A549 (cell line): ENCODE measurements at regions not wholly inside any gene's neighbourhood (a gene's known extent, or its start where the extent isn't known, plus 50 kb on each side); places are given as distances from the start of the nearest gene placed in this dataset.

Source experiments
- ATAC-seq, 2 experiments: fragments of 200-7000 bp in 1 of 2; fragments of >200 bp in 1 of 2; cut with Nextera tagmentation in 1 of 2; cut with Tn5 transposase in 1 of 2; 3 replicates each; pipeline versions ENCODE4 v1.8.0 to v1.9.1; 2018 to 2020; ENCODE audit warnings: mild to moderate bottlenecking in 1 of 2, moderate library complexity in 1 of 2
- CTCF ChIA-PET: fragments of 300-600 bp; sonication (Branson Sonifier 250); formaldehyde crosslinking; extraction: SDS; loops from one replicate; lab custom pipeline; 2021; ENCODE audit warnings: antibody characterized with exemption, inconsistent platforms; lab: Yijun Ruan, JAX
- POLR2A ChIA-PET: fragments of 350-600 bp; formaldehyde crosslinking; extraction: SDS; loops from one replicate; lab custom pipeline; 2021; ENCODE audit warnings: antibody characterized with exemption, inconsistent platforms; lab: Yijun Ruan, JAX
- DNase-seq, 2 experiments: peaks; one replicate each; pipeline versions ENCODE4 v3.0.0 to v3.0.0-alpha.2; 2011 to 2016; ENCODE audit warnings: low read depth in 1 of 2, low spot score in 1 of 2
- FAIRE-seq: peaks from 2 replicates; lab custom pipeline; 2011; peaks lifted over from hg19 to GRCh38; lab: Jason Lieb, UNC
- H3K27ac ChIP-seq, 2 experiments: fragments of >200 bp; sonication (Bioruptor Twin); formaldehyde crosslinking; 3 replicates each; pipeline ENCODE4 v1.5.1; 2016 to 2017
- H3K4me1 ChIP-seq: fragments of >200 bp; sonication (Bioruptor Twin); formaldehyde crosslinking; 3 replicates; pipeline ENCODE4 v1.6.1; 2016
- H3K4me2 ChIP-seq: fragments of >200 bp; sonication (Bioruptor Twin); formaldehyde crosslinking; 3 replicates; pipeline ENCODE4 v1.6.1; 2016
- H3K4me3 ChIP-seq: fragments of >200 bp; sonication (Bioruptor Twin); formaldehyde crosslinking; 3 replicates; pipeline ENCODE4 v1.5.1; 2016
- H3K9me3 ChIP-seq: fragments of >200 bp; sonication (Bioruptor Twin); formaldehyde crosslinking; 3 replicates; pipeline ENCODE4 v1.6.1; 2016
- BHLHE40 ChIP-seq: IDR thresholded peaks from 2 replicates; pipeline ENCODE4 v1.6.1; 2012; ENCODE audit warnings: low read depth, low read length, inconsistent platforms
- CBX8 ChIP-seq: fragments of 200-600 bp; sonication (generic); IDR thresholded peaks from 2 replicates; pipeline ENCODE4 v1.6.1; 2016
- CHD4 ChIP-seq: fragments of 200-600 bp; sonication (generic); IDR thresholded peaks from 2 replicates; pipeline ENCODE4 v1.6.1; 2016; ENCODE audit warnings: antibody characterized with exemption, mild to moderate bottlenecking, borderline replicate concordance
- EHMT2 ChIP-seq: fragments of 200-600 bp; sonication (generic); IDR thresholded peaks from 2 replicates; pipeline ENCODE4 v1.6.1; 2016; ENCODE audit warnings: antibody characterized with exemption, low read depth, mild to moderate bottlenecking, moderate library complexity
- EP300 ChIP-seq, 2 experiments: fragments of >200 bp; sonication (Bioruptor Twin); formaldehyde crosslinking; IDR thresholded peaks; 2 replicates in 1 of 2; 3 replicates in 1 of 2; pipeline ENCODE4 v1.6.1; 2016 to 2017
- ESRRA ChIP-seq: fragments of 150-350 bp; IDR thresholded peaks from 2 replicates; pipeline ENCODE4 v1.6.1; 2014; ENCODE audit warnings: mild to moderate bottlenecking, low read length, borderline replicate concordance
- HDAC2 ChIP-seq: fragments of 200-600 bp; sonication (generic); IDR thresholded peaks from 2 replicates; pipeline ENCODE4 v1.6.1; 2016
- HOXB5 ChIP-seq: fragments of 250-450 bp; sonication (Bioruptor Pico); IDR thresholded peaks from 2 replicates; pipeline ENCODE4 v1.5.0; 2020; ENCODE audit warnings: mild to moderate bottlenecking, moderate library complexity
- JUN ChIP-seq, 2 experiments: fragments of >200 bp; sonication (Bioruptor Twin); formaldehyde crosslinking; IDR thresholded peaks; 2 replicates in 1 of 2; 3 replicates in 1 of 2; pipeline ENCODE4 v1.6.1; 2016 to 2017
- KDM5A ChIP-seq: fragments of 200-600 bp; sonication (generic); IDR thresholded peaks from 2 replicates; pipeline ENCODE4 v1.6.1; 2016; ENCODE audit warnings: antibody characterized with exemption, mild to moderate bottlenecking
- MAFK ChIP-seq: fragments of 450-650 bp; IDR thresholded peaks from 2 replicates; pipeline ENCODE4 v1.6.1; 2014; ENCODE audit not compliant: partially characterized antibody
- MYC ChIP-seq: IDR thresholded peaks from 2 replicates; pipeline ENCODE4 v1.6.1; 2012; ENCODE audit warnings: mild to moderate bottlenecking, inconsistent platforms, low read length, improper control_type of control experiment, borderline replicate concordance
- RCOR1 ChIP-seq: fragments of 150-350 bp; IDR thresholded peaks from 2 replicates; pipeline ENCODE4 v1.6.1; 2014; ENCODE audit warnings: antibody characterized with exemption, low read length, low read depth
- SREBF2 ChIP-seq: fragments of 450-650 bp; IDR thresholded peaks from 2 replicates; pipeline ENCODE4 v1.6.1; 2014; ENCODE audit warnings: mild to moderate bottlenecking, moderate library complexity
- WGBS: methylation state at CpG from one replicate; pipeline ENCODE4 v1.1.6; 2017; ENCODE audit errors: missing lambda C conversion rate; 5-methylcytosine and 5-hydroxymethylcytosine counted together
- TF ChIP-seq, protein P1 (sequence below): fragments of >200 bp; sonication (Bioruptor Twin); formaldehyde crosslinking; IDR thresholded peaks from 3 replicates; pipeline ENCODE4 v1.6.1; 2016
- TF ChIP-seq, protein P2 (sequence below): fragments of 250-450 bp; sonication (Bioruptor Pico); IDR thresholded peaks from 2 replicates; pipeline ENCODE4 v1.5.0; 2021; ENCODE audit warnings: mild to moderate bottlenecking, moderate library complexity, borderline replicate concordance
- TF ChIP-seq, protein P3 (sequence below): IDR thresholded peaks from 2 replicates; pipeline ENCODE4 v1.6.1; 2012

DNA sequence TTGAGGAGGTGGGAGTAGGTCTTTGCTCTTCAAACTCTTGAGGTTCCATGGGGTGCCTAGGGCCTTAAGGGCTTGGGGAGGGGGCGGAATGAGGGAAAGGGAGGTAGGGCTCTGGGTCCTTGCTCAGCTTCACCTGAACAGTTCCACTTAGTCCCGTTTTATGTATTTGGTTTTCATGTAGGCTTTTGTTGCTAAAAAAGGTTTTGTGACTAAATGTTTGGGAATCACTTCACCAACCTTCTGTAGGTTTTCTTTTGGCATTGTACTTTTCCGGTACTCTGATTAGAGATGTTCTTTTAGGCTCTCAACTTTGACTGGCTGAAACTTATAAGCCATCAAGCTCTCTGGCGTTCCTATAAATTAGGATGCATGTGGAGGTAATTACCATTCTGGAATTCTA, 108.1 kb downstream of the MYCN start (continued):
- no peak for TF ChIP-seq KDM5A
- TF ChIP-seq, protein P1, sequence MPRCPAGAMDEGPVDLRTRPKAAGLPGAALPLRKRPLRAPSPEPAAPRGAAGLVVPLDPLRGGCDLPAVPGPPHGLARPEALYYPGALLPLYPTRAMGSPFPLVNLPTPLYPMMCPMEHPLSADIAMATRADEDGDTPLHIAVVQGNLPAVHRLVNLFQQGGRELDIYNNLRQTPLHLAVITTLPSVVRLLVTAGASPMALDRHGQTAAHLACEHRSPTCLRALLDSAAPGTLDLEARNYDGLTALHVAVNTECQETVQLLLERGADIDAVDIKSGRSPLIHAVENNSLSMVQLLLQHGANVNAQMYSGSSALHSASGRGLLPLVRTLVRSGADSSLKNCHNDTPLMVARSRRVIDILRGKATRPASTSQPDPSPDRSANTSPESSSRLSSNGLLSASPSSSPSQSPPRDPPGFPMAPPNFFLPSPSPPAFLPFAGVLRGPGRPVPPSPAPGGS, result no peak
- TF ChIP-seq, protein P2, sequence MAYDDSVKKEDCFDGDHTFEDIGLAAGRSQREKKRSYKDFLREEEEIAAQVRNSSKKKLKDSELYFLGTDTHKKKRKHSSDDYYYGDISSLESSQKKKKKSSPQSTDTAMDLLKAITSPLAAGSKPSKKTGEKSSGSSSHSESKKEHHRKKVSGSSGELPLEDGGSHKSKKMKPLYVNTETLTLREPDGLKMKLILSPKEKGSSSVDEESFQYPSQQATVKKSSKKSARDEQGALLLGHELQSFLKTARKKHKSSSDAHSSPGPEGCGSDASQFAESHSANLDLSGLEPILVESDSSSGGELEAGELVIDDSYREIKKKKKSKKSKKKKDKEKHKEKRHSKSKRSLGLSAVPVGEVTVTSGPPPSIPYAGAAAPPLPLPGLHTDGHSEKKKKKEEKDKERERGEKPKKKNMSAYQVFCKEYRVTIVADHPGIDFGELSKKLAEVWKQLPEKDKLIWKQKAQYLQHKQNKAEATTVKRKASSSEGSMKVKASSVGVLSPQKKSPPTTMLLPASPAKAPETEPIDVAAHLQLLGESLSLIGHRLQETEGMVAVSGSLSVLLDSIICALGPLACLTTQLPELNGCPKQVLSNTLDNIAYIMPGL (CRISPR knock-in tag), result no peak

DNA sequence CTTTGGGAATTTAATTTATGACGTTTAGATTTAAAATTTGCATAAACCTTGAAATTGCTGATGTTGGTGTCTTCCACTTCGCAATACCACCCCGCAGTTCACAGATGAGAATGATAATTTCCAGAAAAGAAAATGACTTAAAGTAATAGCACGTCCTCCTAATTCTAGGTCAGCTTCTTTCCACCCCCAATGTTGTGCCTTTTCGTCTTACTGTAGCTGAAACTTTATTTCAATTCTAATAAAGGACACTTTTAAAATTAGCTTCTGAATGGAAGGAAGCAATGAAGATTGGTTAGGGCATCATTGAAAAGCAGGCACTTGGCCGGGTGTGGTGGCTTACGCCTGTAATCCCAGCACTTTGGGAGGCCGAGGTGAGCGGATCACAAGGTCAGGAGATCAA, 107.4 kb downstream of the MYCN start:
- Histone ChIP-seq H3K9me3 (no peaks in the 10 kb centered on the region), H3K4me2 (no peak overlapping the region), H3K4me3 (no peak overlapping the region), H3K4me1 (no peaks in the 10 kb centered on the region), H3K27ac (no peak overlapping the region)
- TF ChIP-seq HDAC2 (no peak), MYC (no peak), CHD4 (no peak), ESRRA (no peak), EHMT2 (no peak), RCOR1 (no peak), BHLHE40 (no peak)
- TF ChIP-seq, protein P1, result no peak
- CTCF ChIA-PET, result interaction anchor here (1.2 kb wide), 1 partner anchor 108 kb away, joined by 3 read pairs; no protein-coding TSS in a partner anchor
- FAIRE-seq (no peak), DNase-seq (no peak), ATAC-seq (no peak)
- WGBS, result 26% methylated on average over 9 of the region's 9 CpGs
- POLR2A ChIA-PET, result no interaction called here

DNA sequence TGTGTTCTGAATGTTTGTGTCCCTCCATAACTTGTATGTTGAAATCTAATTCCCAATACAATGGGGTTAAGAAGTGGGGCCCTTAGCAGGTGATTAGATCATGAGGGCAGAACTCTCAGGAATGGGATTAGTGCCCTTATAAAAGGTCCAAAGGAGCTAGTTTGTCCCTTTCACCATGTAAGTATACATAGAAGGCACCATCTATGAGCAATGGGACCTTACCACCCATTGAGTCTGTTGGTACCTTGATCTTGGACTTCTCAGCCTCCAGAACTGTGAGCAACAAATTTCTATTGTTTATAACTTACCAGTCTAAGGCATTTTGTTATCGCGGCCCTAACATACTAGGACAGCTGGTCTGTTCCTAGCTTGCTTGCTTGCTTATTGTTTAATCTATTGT, 106.3 kb downstream of the MYCN start:
- Histone ChIP-seq H3K4me1 (no peaks in the 10 kb centered on the region), H3K27ac (no peak overlapping the region), H3K4me3 (no peak overlapping the region), H3K9me3 (no peaks in the 10 kb centered on the region), H3K4me2 (no peak overlapping the region)
- ChIA-PET POLR2A (no interaction called here), CTCF (no interaction called here)
- TF ChIP-seq EP300 (IDR thresholded peaks at IDR 0.05) (no peak), JUN (IDR thresholded peaks at IDR 0.05) (no peak), HOXB5 (CRISPR knock-in tag) (no peak), CBX8 (no peak), SREBF2 (no peak), MAFK (no peak), EHMT2 (no peak)
- TF ChIP-seq, protein P3, sequence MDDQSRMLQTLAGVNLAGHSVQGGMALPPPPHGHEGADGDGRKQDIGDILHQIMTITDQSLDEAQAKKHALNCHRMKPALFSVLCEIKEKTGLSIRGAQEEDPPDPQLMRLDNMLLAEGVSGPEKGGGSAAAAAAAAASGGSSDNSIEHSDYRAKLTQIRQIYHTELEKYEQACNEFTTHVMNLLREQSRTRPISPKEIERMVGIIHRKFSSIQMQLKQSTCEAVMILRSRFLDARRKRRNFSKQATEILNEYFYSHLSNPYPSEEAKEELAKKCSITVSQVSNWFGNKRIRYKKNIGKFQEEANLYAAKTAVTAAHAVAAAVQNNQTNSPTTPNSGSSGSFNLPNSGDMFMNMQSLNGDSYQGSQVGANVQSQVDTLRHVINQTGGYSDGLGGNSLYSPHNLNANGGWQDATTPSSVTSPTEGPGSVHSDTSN, result no peak
- 93% methylated on average over 2 of the region's 2 CpGs for WGBS
- no peak for FAIRE-seq
- no peak for ATAC-seq
- DNase-seq, result no peak
